ENCODE measurements at regions not wholly inside any gene's neighbourhood (a gene's known extent, or its start where the extent isn't known, plus 50 kb on each side); places are given as distances from the start of the nearest gene placed in this dataset.

GRCh38 chr6:48318670-48319069, 207.7 kb upstream of the PTCHD4 start:
- DNase-seq (ENCODE audit: extremely low spot score), result no peak
- TF ChIP-seq POLR2A (IDR thresholded peaks at IDR 0.05; ENCODE audit: low read depth) (no peak), EP300 (IDR thresholded peaks at IDR 0.05) (no peak), POLR2AphosphoS5 (IDR thresholded peaks at IDR 0.05) (no peak), CTCF (IDR thresholded peaks at IDR 0.05) (no peak)
- Histone ChIP-seq H3K9me3 (no peaks in the 10 kb centered on the region), H3K4me3 (no peak overlapping the region), H3K27me3 (no peaks in the 10 kb centered on the region), H3K36me3 (no peaks in the 10 kb centered on the region), H3K4me1 (no peaks in the 10 kb centered on the region), H3K27ac (replicated peaks in 1 of 4) (no peak overlapping the region)
- intact Hi-C loops (cut with DNase I), result no loop called here
- WGBS, result 73% methylated on average over 5 of the region's 5 CpGs

- intact Hi-C loops (cut with DNase I), result no loop called here
- no peak for DNase-seq (ENCODE audit: extremely low spot score)
- Histone ChIP-seq H3K27ac (replicated peaks in 1 of 4) (no peak overlapping the region), H3K9me3 (no peaks in the 10 kb centered on the region), H3K4me1 (no peaks in the 10 kb centered on the region), H3K4me3 (no peak overlapping the region), H3K27me3 (no peaks in the 10 kb centered on the region), H3K36me3 (no peaks in the 10 kb centered on the region)
- WGBS, result 71% methylated on average over 1 of the region's 1 CpG
- TF ChIP-seq EP300 (IDR thresholded peaks at IDR 0.05) (no peak), POLR2AphosphoS5 (IDR thresholded peaks at IDR 0.05) (no peak), POLR2A (IDR thresholded peaks at IDR 0.05; ENCODE audit: low read depth) (no peak), CTCF (IDR thresholded peaks at IDR 0.05) (no peak)
These were observed 204.9 kb upstream of the PTCHD4 start for GRCh38 chr6:48315915-48316314.

DNA sequence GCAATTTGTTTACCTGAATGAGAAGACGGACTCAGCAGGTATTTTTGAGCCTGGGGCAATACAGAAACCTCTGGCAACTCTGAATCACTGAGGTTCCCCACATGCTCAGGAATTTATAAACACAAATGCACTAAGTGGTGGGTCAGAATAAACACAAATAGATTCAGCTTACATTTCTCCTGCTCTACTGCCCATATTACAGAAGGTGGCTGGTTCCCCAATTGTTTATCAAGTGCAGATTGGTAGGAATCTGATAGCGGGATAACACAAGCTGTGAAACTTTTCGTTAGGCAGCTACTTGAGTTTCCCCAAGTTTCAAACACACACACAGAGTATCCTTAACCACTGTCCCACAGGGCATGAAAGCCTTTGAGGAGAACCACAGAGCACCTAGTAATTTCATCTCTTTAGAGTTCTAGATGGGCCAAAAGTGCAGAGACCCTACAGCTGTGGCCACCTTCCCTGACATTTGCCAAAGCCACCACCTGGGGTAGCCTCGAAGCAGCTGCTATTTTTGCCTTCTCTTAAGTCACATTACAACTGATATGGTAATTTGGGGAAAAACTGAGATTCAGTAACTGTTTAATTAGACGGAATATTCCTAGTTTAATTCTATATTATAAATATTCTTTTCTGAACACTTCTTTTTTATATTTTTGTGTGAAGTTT, 204.2 kb upstream of the PTCHD4 start:
- H3K27me3 ChIP-seq, result no peaks in the 10 kb centered on the region
- no peak for DNase-seq (ENCODE audit: extremely low spot score)
- intact Hi-C loops (cut with DNase I), result no loop called here
- WGBS, result 88% methylated on average over 5 of the region's 5 CpGs
- H3K36me3 ChIP-seq, result no peaks in the 10 kb centered on the region
- H3K4me3 ChIP-seq, result no peak overlapping the region
- no peak overlapping the region for H3K27ac ChIP-seq (replicated peaks in 1 of 4)
- H3K9me3 ChIP-seq, result no peaks in the 10 kb centered on the region
- H3K4me1 ChIP-seq, result no peaks in the 10 kb centered on the region
- TF ChIP-seq POLR2A (IDR thresholded peaks at IDR 0.05; ENCODE audit: low read depth), result no peak
- no peak for TF ChIP-seq EP300 (IDR thresholded peaks at IDR 0.05)
- TF ChIP-seq POLR2AphosphoS5 (IDR thresholded peaks at IDR 0.05), result no peak
- TF ChIP-seq CTCF (IDR thresholded peaks at IDR 0.05), result no peak

DNA sequence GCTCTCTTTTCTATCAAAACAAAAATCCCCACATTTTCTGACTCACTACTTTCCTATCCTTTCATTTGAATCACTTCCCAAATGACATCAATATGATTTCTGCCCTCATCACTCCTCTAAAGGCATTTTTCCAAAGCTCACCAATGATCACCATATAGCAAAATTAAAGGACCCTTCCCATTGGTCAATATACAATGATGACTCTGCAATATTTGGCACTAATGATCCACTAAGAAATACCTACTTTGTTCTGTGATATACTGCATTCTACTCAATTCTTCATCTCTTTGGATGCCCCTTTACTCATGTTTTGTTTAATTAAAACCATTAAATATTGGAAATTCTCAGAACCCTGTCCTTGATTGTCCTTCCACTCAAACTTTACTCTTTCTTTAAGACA, 200.3 kb upstream of the PTCHD4 start:
- Histone ChIP-seq H3K4me3 (no peak overlapping the region), H3K27me3 (no peaks in the 10 kb centered on the region), H3K36me3 (no peaks in the 10 kb centered on the region), H3K4me1 (no peaks in the 10 kb centered on the region), H3K27ac (replicated peaks in 1 of 4) (no peak overlapping the region), H3K9me3 (no peaks in the 10 kb centered on the region)
- TF ChIP-seq EP300 (IDR thresholded peaks at IDR 0.05), result no peak
- TF ChIP-seq POLR2A (IDR thresholded peaks at IDR 0.05; ENCODE audit: low read depth), result no peak
- TF ChIP-seq POLR2AphosphoS5 (IDR thresholded peaks at IDR 0.05), result no peak
- TF ChIP-seq CTCF (IDR thresholded peaks at IDR 0.05), result no peak
- intact Hi-C loops (cut with DNase I), result no loop called here
- no peak for DNase-seq (ENCODE audit: extremely low spot score)

DNA sequence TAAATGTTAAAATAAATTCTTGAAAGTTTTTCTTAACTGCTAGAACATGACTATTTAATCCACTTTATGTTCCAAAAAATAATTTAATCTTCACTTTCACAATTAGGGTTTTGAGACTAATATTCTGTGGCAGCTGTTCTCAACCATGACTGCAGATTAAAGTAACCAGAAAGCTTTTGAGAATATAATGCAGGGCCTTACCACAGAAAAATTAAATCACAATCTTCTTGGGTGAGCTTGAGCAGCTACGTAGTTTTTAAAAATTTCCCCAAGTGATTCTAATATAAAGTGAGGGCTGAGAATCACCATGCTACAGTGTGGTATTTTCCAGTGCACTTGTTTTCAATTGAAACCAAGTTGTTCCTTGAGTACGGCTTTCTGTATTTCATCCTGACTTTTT, 196.6 kb upstream of the PTCHD4 start:
- no peak for DNase-seq (ENCODE audit: extremely low spot score)
- intact Hi-C loops (cut with DNase I), result no loop called here
- H3K4me3 ChIP-seq, result no peak overlapping the region
- TF ChIP-seq CTCF (IDR thresholded peaks at IDR 0.05), result no peak
- TF ChIP-seq EP300 (IDR thresholded peaks at IDR 0.05), result no peak
- TF ChIP-seq POLR2A (IDR thresholded peaks at IDR 0.05; ENCODE audit: low read depth), result no peak
- no peak for TF ChIP-seq POLR2AphosphoS5 (IDR thresholded peaks at IDR 0.05)
- H3K27me3 ChIP-seq, result no peaks in the 10 kb centered on the region
- 60% methylated on average over 2 of the region's 2 CpGs for WGBS
- no peaks in the 10 kb centered on the region for H3K36me3 ChIP-seq
- no peaks in the 10 kb centered on the region for H3K4me1 ChIP-seq
- no peak overlapping the region for H3K27ac ChIP-seq (replicated peaks in 1 of 4)
- no peaks in the 10 kb centered on the region for H3K9me3 ChIP-seq

All from esophagus muscularis mucosa (tissue), 4 donors.